H7 (cell line): ENCODE measurements at regions not wholly inside any gene's neighbourhood (a gene's known extent, or its start where the extent isn't known, plus 50 kb on each side); places are given as distances from the start of the nearest gene placed in this dataset.
"Not testable (repeated sequence)": the region's sequence is repeated elsewhere in the genome, so short reads cannot be mapped to it uniquely, and the experiment has no call there.

Experiments used
- DNase-seq: peaks from one replicate; pipeline ENCODE4 v3.0.0; 2012
- H3K27me3 ChIP-seq: 2 replicates; pipeline ENCODE4 v1.6.0; 2011; ENCODE audit warnings: mild to moderate bottlenecking, low read length; ENCODE audit not compliant: control insufficient read depth, insufficient read depth
- H3K36me3 ChIP-seq: replicated peaks from 2 replicates; pipeline ENCODE4 v1.5.1; 2011; ENCODE audit warnings: low read length; ENCODE audit not compliant: control insufficient read depth, insufficient read depth
- H3K4me3 ChIP-seq: 2 replicates; pipeline ENCODE4 v1.5.1; 2011; ENCODE audit warnings: low read depth, mild to moderate bottlenecking, control low read depth, low read length, moderate library complexity; ENCODE audit not compliant: insufficient read depth

DNA sequence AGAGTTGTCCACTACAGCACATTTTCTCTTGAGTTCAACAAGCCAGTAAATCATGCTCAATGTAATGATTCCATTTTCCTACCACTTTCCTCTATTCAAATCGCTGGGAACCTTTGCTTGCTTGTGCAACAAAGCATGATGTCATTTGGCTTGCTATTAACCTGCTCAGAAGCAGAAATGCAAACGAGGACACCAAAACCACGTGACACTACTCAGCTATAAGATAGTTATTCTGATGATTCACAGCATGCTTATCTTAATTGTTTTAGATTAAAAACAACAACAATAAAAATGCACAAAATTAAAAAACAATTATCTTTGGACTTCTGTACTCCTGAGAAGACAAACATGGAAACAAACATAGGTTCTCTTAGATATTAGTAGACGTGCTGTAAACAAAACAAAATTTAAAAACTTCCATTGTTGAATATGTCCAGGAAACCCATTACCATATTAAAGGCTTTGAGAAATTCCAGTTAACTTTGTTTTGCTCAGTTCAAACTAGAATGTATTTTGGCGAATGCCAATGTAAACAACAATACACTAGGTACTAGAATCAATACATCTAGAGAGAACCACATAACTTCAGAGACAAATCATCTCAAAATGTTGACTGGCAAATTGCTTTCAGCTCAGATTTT lies 77.5 kb upstream of the KRAS start:
- Histone ChIP-seq H3K4me3 (no peak overlapping the region), H3K36me3 (no peaks in the 10 kb centered on the region), H3K27me3 (no peaks in the 10 kb centered on the region)
- DNase-seq, result no peak

DNA sequence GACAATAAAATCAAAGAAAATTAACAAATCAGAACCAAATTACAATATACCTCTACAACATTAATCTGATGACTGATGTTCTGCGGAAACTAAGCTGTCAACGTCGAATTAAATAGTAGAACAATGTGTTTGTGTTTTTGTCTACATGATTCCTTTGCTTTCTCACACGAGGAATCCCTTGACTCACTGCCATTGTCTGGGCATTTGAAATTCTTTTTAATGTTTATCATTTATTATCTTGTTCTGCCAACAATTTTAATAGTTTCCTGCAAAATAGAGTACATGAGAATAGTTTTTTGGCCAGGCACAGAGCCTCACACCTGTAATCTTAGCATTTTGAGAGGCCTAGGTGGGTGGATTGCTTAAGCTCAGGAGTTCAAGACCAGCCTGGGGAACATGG lies 76.6 kb upstream of the KRAS start:
- Histone ChIP-seq H3K4me3 (no peak overlapping the region), H3K27me3 (no peaks in the 10 kb centered on the region), H3K36me3 (no peaks in the 10 kb centered on the region)
- no peak for DNase-seq

DNA sequence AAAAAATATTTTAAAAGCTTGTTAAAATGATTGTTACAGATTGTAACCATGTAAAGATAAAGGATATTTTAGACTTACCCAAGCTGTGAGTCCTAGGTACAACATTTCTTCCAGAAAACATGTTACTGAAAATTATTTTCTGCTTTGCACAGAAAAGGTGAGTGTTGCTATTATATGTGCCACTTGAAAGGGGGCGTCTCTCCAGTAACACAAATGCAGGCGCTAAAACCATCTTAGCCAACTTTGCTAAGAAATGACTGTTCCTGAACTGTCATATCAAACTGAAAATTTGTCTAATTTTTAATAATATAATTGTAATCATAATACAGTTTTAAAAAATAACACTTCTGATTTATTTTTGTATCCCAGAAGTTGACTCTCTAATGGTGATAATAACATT lies 75.6 kb upstream of the KRAS start:
- DNase-seq, result no peak
- Histone ChIP-seq H3K36me3 (no peaks in the 10 kb centered on the region), H3K4me3 (no peak overlapping the region), H3K27me3 (no peaks in the 10 kb centered on the region)

DNA sequence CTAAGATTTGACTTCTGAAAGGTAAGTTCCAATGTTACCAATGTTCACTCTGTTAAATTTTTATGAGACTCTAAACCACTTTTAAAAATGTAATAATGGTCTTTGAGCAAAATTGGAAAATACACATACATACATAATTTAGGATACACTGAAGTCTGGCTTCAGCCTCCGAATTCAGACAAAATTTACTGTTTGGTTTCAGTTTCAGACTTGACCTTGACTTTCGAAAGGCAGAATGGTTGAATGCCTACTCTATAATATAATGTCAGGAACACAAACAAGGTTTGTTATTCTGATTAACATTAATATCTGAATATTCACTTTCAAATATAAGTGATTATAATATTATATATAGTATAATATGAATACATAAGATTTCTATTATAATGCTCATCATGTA lies 74.1 kb upstream of the KRAS start:
- H3K27me3 ChIP-seq, result no peaks in the 10 kb centered on the region
- no peak for DNase-seq
- no peaks in the 10 kb centered on the region for H3K36me3 ChIP-seq
- H3K4me3 ChIP-seq, result no peak overlapping the region

DNA sequence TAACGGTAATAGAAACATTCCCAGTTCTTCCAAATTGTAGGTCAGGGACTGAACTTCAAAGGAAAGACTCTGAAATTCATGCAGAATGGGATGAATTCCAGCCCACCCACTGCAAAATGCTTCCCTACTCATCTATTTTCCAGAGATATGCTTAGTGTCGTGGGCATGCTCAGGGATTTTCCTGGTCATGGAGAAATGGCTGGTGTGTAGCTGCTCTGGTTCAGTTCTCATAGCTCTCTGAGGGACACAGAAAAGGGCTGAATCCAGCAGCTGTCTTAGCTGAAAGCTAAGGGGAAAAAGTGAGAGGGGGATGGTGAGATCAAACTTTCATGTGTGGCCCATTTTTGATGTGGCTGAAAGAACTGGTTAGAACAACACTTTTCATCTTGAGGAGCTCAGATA lies 72.9 kb upstream of the KRAS start:
- Histone ChIP-seq H3K27me3 (no peaks in the 10 kb centered on the region), H3K36me3 (no peaks in the 10 kb centered on the region), H3K4me3 (no peak overlapping the region)
- DNase-seq, result no peak

DNA sequence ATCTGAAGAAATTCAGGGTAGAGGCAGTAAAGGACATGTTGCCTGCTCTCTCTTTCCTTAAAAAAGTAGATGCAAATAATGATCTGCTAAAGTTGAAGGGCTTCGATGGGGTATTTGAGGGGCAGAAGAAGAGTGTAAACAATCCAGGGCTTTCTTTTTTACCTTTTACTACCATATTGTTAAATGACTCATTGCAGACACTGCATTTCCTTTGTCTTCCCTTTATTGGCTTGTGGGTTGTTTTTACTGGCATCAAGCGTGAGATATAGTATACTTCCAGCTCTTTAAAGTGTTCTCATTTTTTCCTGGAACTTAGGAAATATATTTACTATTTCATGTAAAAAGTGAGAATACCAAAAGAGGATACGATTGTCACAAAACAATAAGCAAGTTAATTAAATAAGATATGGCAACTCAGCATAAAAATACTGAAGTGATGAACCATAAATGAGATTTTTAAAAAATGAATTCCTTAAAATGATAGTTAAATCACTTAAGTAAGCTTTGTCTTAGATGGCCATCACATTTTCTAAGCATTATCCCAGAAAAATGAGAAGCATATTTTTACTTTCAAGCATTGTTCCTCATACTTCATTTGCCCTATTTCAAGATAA lies 72.3 kb upstream of the KRAS start:
- no peaks in the 10 kb centered on the region for H3K27me3 ChIP-seq
- H3K36me3 ChIP-seq, result no peaks in the 10 kb centered on the region
- H3K4me3 ChIP-seq, result no peak overlapping the region
- DNase-seq, result no peak

DNA sequence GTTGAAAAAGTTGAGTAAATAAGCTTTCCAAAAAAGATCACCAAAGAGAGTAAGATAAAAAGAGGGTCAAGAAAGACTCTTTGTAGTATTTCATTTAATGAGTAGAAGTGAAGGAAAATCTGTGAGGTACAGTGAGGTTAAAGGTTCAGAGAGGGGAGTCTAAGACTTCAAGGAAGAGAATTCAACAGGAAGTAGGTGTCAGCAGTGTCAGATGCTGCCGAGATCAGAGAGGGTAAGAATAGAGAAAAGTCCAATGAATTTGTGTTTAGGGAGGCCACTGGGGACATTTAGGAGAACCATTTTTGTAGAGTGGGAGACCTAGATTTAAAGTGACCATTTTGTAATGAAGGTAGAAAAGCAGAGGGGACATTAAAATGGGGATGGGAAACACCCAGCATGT lies 71.6 kb upstream of the KRAS start:
- no peak for DNase-seq
- no peak overlapping the region for H3K4me3 ChIP-seq
- no peaks in the 10 kb centered on the region for H3K27me3 ChIP-seq
- H3K36me3 ChIP-seq, result no peaks in the 10 kb centered on the region

DNA sequence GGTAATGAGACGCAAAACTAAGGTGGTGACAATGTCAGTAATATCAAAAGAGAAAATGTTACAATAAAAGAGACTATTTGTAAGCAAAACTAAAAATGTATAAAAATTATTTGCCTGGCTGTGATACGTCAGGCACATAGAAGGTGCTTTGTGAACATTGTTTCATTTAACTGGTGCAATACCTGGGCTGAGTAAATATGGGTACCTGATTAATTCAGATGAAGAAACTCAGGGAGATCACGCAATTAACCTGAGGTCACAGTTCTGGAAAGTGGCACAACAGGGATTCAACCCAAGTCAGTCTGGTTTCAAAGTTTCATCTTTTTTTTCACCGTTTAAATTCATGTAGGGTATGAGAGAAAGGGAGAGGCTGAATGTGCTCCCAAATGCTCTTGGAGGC lies 71.0 kb upstream of the KRAS start:
- DNase-seq, result no peak
- Histone ChIP-seq H3K36me3 (no peaks in the 10 kb centered on the region), H3K27me3 (no peaks in the 10 kb centered on the region), H3K4me3 (no peak overlapping the region)

DNA sequence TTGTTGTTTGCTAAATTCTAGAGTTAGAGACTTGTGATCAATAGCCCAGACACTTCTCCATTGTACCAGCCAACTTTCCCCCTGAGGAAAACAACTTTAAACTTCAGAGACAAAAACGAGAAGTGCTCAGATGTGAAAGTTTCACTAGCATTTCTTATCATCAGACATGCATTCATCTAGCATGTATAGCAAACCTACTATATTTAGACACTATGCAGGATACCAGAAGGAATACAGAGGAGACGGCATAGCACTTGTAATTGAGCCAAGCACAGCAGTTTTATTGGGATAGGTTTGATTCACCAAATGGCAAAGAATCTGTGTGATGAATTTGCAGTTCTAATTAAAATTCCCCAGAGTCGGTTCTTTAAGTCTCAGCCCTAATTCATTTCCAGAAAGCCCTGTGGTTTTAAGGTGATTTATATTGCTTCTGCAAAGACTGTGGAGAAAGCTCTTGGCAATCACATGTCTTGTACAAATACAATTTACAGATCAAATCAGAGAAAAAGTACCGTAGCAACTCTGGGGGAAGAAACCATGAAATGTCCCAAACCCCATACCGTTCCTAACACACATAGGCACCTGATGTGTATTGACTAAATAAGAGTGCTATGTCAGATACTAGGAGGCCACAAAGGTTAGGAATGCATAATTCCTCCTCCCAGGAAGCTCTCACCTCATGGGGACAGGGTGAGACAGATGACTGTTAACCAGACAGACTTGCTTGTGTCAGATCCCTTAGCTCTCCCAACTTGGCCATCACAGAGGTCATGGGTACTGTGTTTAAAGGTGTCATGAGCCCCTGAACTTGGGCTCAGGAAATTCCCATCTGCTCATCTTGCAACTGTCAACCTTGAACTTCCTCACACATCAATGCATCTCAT lies 69.6 kb upstream of the KRAS start:
- no peaks in the 10 kb centered on the region for H3K36me3 ChIP-seq
- H3K27me3 ChIP-seq, result no peaks in the 10 kb centered on the region
- no peak for DNase-seq
- H3K4me3 ChIP-seq, result no peak overlapping the region

DNA sequence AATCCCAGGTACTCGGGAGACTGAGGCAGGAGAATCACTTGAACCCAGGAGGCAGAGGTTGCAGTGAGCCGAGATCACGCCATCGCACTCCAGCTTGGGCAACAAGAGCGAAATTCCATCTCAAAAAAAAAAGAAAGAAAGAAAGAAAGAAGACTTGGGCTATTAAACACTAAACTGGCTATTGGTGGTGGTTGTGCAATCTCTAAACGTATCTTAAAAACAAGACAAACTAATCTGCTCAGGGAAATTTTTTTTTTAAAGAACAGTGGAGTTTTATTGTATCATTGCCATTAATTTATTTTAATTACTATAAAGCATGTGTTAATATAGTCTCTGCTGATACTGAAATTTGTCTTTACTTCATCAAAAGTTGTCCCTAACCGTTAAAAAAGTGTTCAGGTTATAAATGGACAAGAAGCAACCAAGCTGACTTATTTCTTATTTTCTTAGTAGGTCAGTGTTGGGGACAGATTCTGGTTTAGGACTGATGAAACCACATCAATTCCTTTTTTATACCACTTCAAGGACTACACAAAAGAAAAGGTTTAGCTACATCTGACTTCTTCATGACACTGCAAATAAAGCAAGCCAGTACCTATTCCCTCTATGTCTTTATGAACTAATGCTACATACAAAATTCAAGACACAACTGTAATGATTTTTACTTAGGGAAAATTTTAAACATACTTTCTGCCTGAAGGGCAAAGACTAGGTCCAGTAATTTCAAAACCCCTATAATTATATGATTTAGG lies 68.7 kb upstream of the KRAS start:
- Histone ChIP-seq H3K36me3 (no peaks in the 10 kb centered on the region), H3K27me3 (no peaks in the 10 kb centered on the region), H3K4me3 (no peak overlapping the region)
- DNase-seq, result no peak

DNA sequence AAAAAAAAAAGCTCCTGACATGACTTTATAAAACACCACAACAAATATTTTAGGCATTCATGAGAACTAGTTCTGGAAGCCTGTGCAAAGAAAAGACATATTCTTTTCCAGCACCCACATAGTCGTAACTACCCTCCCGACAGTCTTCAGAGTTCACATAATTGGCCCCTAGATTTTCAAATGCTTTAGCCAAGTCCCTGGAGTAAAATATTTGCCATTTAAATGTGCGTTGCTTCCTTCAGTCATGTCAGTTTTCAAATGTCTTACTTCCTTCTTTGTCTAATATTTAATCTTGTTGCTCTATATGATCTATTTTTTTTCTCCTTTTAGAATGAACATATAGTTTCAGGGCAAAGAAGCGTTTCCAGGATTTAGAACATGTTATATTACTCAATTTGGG lies 66.8 kb upstream of the KRAS start:
- H3K4me3 ChIP-seq, result no peak overlapping the region
- no peak for DNase-seq
- no peaks in the 10 kb centered on the region for H3K27me3 ChIP-seq
- H3K36me3 ChIP-seq, result no peaks in the 10 kb centered on the region

DNA sequence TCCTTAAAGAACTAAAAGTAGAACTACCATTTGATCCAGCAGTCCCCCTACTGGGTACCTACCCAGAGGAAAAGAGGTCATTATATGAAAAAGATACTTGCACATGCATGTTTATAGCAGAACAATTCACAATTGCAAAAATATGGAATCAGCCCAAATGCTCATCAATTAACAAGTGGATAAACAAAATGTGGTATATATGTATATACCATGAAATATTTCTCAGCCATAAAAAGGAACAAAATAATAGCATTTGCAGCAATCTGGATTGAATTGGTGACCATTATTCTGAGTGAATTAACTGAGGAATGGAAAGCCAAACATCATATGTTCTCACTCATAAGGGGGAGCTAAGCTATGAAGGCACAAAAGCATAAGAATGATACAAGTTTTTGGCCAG lies 64.7 kb upstream of the KRAS start:
- Histone ChIP-seq H3K36me3 (no peaks in the 10 kb centered on the region), H3K27me3 (no peaks in the 10 kb centered on the region), H3K4me3 (no peak overlapping the region)
- DNase-seq, result no peak

DNA sequence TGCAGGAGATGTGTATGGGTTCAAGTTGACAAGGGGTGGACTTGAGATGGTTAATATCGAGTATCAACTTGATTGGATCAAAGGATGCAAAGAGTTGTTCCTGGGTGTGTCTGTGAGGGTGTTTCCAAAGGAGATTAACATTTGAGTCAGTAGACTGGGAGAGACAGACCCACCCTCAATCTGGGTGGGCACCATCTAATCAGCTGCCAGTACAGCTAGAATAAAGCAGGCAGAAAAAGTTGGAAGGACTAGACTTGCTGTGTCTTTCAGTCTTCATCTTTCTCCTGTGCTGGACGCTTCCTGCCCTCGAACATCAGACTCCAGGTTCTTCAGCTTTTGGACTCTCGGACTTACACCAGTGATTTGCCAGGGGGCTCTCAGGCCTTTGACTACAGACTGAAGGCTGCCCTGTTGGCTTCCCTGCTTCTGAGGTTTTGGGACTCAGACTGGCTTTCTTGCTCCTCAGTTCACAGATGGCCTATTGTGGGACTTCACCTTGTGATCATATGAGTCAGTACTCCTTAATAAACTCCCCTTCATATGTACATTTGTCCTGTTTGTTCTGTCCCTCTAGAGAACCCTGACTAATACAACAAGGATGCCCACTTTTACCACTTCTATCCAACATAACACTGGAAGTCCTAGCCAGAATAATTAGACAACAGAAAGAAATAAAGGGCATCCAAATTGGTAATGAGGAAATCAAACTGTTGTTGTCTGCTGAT lies 62.7 kb upstream of the KRAS start:
- DNase-seq, H3K36me3 ChIP-seq, H3K27me3 ChIP-seq, H3K4me3 ChIP-seq: not testable (repeated sequence)

DNA sequence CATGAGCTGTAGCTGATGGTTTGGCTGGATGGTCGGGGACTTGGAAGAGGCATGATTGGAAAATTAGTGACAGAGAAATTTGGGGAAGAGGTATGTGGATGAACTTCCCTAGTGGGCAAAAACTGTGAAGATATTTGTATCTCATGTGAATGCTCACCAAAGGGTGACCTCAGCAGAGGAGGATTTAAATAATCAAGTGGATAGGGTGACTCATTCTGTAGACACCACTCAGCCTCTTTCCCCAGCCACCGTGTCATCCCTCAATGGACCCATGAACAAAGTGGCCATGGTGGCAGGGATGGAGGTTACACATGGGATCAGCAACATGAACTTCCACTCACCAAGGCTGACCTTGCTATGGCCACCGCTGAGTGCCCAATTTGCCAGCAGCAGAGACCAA lies 60.8 kb upstream of the KRAS start:
- DNase-seq, result no peak
- Histone ChIP-seq H3K4me3 (no peak overlapping the region), H3K27me3 (no peaks in the 10 kb centered on the region), H3K36me3 (no peaks in the 10 kb centered on the region)
